AG08396 (cell line): ENCODE measurements at regions not wholly inside any gene's neighbourhood (a gene's known extent, or its start where the extent isn't known, plus 50 kb on each side); places are given as distances from the start of the nearest gene placed in this dataset.
A peak's percentile ranks its signal among the peaks of the same experiment; 100 is the strongest.
"Not testable (repeated sequence)": the region's sequence is repeated elsewhere in the genome, so short reads cannot be mapped to it uniquely, and the experiment has no call there.

Experiments used
- DNase-seq: peaks from one replicate; pipeline ENCODE4 v3.0.0; 2012; ENCODE audit warnings: low spot score, mixed read lengths

- DNase-seq, result no peak
These were observed 75.4 kb upstream of the VPREB1 start for GRCh38 chr22:22168941-22169867.

GRCh38 chr22:22168190-22168940 lies 76.2 kb upstream of the VPREB1 start:
- DNase-seq, result no peak

- no peak for DNase-seq
These were observed 76.8 kb upstream of the VPREB1 start for GRCh38 chr22:22167791-22168189.

GRCh38 chr22:22166941-22167713 lies 77.5 kb upstream of the VPREB1 start:
- DNase-seq, result no peak

GRCh38 chr22:22165936-22166710 lies 78.5 kb upstream of the VPREB1 start:
- DNase-seq, result no peak

- DNase-seq, result no peak
These were observed 79.9 kb upstream of the VPREB1 start for GRCh38 chr22:22164541-22165272.

- no peak for DNase-seq
These were observed 82.4 kb upstream of the VPREB1 start for GRCh38 chr22:22161924-22162851.

GRCh38 chr22:22160768-22161167 lies 83.8 kb upstream of the VPREB1 start:
- DNase-seq, result not testable (repeated sequence)

GRCh38 chr22:22159384-22159783 lies 85.2 kb upstream of the VPREB1 start:
- no peak for DNase-seq

GRCh38 chr22:22158965-22159364 lies 85.6 kb upstream of the VPREB1 start:
- DNase-seq, result no peak

- no peak for DNase-seq
These were observed 86.3 kb upstream of the VPREB1 start for GRCh38 chr22:22158207-22158816.

- DNase-seq, result no peak
These were observed 87.2 kb upstream of the VPREB1 start for GRCh38 chr22:22157348-22157725.

GRCh38 chr22:22156716-22157347 lies 87.8 kb upstream of the VPREB1 start:
- peak; percentile 67 for DNase-seq

- no peak for DNase-seq
These were observed 88.3 kb upstream of the VPREB1 start for GRCh38 chr22:22156348-22156715.

- no peak for DNase-seq
These were observed 89.0 kb upstream of the VPREB1 start for GRCh38 chr22:22155607-22156006.

- no peak for DNase-seq
These were observed 89.4 kb upstream of the VPREB1 start for GRCh38 chr22:22155146-22155545.

GRCh38 chr22:22154040-22154439 lies 90.5 kb upstream of the VPREB1 start:
- DNase-seq, result no peak

GRCh38 chr22:22151308-22151707 lies 93.3 kb upstream of the VPREB1 start:
- no peak for DNase-seq

- DNase-seq, result no peak
These were observed 94.1 kb upstream of the VPREB1 start for GRCh38 chr22:22150457-22150856.
